HCT116 (cell line): ENCODE measurements at regions not wholly inside any gene's neighbourhood (a gene's known extent, or its start where the extent isn't known, plus 50 kb on each side); places are given as distances from the start of the nearest gene placed in this dataset.

Experiments used
- CEBPB ChIP-seq: IDR thresholded peaks from 2 replicates; pipeline ENCODE4 v1.6.1; 2012; ENCODE audit warnings: low read depth
- EGR1 ChIP-seq: IDR thresholded peaks from 2 replicates; pipeline ENCODE4 v1.6.1; 2012; ENCODE audit warnings: low read depth
- EZH2 ChIP-seq: fragments of 200-600 bp; sonication (generic); IDR thresholded peaks from 2 replicates; pipeline ENCODE4 v1.6.1; 2017; ENCODE audit warnings: antibody characterized with exemption, mixed run types
- FOSL1 ChIP-seq: IDR thresholded peaks from 2 replicates; pipeline ENCODE4 v1.6.1; 2012; ENCODE audit warnings: low read depth
- JUND ChIP-seq: IDR thresholded peaks from 2 replicates; pipeline ENCODE4 v1.6.1; 2012
- POLR2A ChIP-seq: IDR thresholded peaks from 2 replicates; pipeline ENCODE4 v1.7.0; 2011; ENCODE audit warnings: borderline replicate concordance; ENCODE audit not compliant: insufficient read depth, insufficient read length; ENCODE audit errors: extremely low read depth
- POLR2AphosphoS5 ChIP-seq: IDR thresholded peaks from 2 replicates; pipeline ENCODE4 v1.6.1; 2011; ENCODE audit warnings: mild to moderate bottlenecking, low read depth, low read length, moderate library complexity
- SIN3A ChIP-seq: IDR thresholded peaks from 2 replicates; pipeline ENCODE4 v1.6.1; 2012; ENCODE audit warnings: low read depth
- TCF7L2 ChIP-seq: IDR thresholded peaks from 2 replicates; pipeline ENCODE4 v1.7.0; 2011; ENCODE audit warnings: borderline replicate concordance, inconsistent platforms; ENCODE audit not compliant: insufficient read depth, insufficient read length; ENCODE audit errors: extremely low read depth
- YY1 ChIP-seq: IDR thresholded peaks from 2 replicates; pipeline ENCODE4 v1.6.1; 2011; ENCODE audit warnings: low read length, low read depth, moderate library complexity, mild to moderate bottlenecking; ENCODE audit not compliant: insufficient replicate concordance; ENCODE audit errors: extremely low read depth
- ZFX ChIP-seq: fragments of 450-650 bp; IDR thresholded peaks from 2 replicates; pipeline ENCODE4 v1.6.1; 2017
- TF ChIP-seq, protein P1 (sequence below): IDR thresholded peaks from 2 replicates; pipeline ENCODE4 v1.6.1; 2012; ENCODE audit warnings: low read depth
- TF ChIP-seq, protein P2 (sequence below), 3 experiments: fragments of 200-600 bp in 1 of 3; sonication (generic) in 1 of 3; IDR thresholded peaks in 2 of 3; conservative IDR thresholded peaks in 1 of 3; 2 replicates each; pipeline ENCODE4 v1.5.1; 2012 to 2017; ENCODE audit warnings: low read depth in 2 of 3, low read length in 2 of 3, antibody characterized with exemption in 1 of 3, borderline replicate concordance in 1 of 3, control low read depth in 1 of 3, mild to moderate bottlenecking in 1 of 3, mixed read lengths in 1 of 3, mixed run types in 1 of 3, moderate library complexity in 1 of 3; ENCODE audit not compliant: insufficient read depth in 1 of 3
- TF ChIP-seq, protein P3 (sequence below): IDR thresholded peaks from 2 replicates; pipeline ENCODE4 v1.6.1; 2012

DNA sequence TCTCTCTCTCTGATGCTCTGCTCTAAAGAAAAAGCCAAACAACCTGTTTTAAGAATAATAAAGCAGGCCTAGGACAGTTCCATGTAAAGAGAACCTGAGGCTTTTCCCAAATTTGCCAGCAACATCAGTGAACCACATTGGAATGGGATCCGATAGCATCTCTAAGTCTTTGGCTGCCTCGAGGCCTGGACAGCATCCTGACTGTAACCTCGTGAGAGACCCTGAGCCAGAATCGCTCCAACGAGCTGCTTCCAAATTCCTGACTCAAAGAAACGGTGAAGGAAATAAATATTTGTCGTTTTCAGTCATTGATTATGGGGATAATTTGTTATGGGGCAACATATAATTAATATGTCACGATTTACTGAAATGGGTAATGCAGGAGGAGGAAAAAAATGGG is 1012.8 kb downstream of the ROBO2 start:
- TF ChIP-seq, protein P1, sequence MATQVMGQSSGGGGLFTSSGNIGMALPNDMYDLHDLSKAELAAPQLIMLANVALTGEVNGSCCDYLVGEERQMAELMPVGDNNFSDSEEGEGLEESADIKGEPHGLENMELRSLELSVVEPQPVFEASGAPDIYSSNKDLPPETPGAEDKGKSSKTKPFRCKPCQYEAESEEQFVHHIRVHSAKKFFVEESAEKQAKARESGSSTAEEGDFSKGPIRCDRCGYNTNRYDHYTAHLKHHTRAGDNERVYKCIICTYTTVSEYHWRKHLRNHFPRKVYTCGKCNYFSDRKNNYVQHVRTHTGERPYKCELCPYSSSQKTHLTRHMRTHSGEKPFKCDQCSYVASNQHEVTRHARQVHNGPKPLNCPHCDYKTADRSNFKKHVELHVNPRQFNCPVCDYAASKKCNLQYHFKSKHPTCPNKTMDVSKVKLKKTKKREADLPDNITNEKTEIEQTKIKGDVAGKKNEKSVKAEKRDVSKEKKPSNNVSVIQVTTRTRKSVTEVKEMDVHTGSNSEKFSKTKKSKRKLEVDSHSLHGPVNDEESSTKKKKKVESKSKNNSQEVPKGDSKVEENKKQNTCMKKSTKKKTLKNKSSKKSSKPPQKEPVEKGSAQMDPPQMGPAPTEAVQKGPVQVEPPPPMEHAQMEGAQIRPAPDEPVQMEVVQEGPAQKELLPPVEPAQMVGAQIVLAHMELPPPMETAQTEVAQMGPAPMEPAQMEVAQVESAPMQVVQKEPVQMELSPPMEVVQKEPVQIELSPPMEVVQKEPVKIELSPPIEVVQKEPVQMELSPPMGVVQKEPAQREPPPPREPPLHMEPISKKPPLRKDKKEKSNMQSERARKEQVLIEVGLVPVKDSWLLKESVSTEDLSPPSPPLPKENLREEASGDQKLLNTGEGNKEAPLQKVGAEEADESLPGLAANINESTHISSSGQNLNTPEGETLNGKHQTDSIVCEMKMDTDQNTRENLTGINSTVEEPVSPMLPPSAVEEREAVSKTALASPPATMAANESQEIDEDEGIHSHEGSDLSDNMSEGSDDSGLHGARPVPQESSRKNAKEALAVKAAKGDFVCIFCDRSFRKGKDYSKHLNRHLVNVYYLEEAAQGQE = no peak
- no peak for TF ChIP-seq POLR2AphosphoS5
- TF ChIP-seq JUND = no peak
- TF ChIP-seq, protein P2, sequence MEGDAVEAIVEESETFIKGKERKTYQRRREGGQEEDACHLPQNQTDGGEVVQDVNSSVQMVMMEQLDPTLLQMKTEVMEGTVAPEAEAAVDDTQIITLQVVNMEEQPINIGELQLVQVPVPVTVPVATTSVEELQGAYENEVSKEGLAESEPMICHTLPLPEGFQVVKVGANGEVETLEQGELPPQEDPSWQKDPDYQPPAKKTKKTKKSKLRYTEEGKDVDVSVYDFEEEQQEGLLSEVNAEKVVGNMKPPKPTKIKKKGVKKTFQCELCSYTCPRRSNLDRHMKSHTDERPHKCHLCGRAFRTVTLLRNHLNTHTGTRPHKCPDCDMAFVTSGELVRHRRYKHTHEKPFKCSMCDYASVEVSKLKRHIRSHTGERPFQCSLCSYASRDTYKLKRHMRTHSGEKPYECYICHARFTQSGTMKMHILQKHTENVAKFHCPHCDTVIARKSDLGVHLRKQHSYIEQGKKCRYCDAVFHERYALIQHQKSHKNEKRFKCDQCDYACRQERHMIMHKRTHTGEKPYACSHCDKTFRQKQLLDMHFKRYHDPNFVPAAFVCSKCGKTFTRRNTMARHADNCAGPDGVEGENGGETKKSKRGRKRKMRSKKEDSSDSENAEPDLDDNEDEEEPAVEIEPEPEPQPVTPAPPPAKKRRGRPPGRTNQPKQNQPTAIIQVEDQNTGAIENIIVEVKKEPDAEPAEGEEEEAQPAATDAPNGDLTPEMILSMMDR (IDR thresholded peaks at IDR 0.05 in 2 of 3, conservative IDR thresholded peaks at IDR 0.05 in 1 of 3; ENCODE audit: borderline replicate concordance in 1 of 3, insufficient read depth in 1 of 3, low read depth in 2 of 3, low read length in 2 of 3) = no peak
- no peak for TF ChIP-seq POLR2A
- no peak for TF ChIP-seq SIN3A
- no peak for TF ChIP-seq CEBPB
- TF ChIP-seq TCF7L2 = no peak
- TF ChIP-seq EZH2 = no peak
- no peak for TF ChIP-seq ZFX
- no peak for TF ChIP-seq YY1
- TF ChIP-seq, protein P3, sequence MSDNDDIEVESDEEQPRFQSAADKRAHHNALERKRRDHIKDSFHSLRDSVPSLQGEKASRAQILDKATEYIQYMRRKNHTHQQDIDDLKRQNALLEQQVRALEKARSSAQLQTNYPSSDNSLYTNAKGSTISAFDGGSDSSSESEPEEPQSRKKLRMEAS = no peak
- no peak for TF ChIP-seq FOSL1
- TF ChIP-seq EGR1 = no peak
